GM21528 (cell line): ENCODE measurements at regions not wholly inside any gene's neighbourhood (a gene's known extent, or its start where the extent isn't known, plus 50 kb on each side); places are given as distances from the start of the nearest gene placed in this dataset.

ENCODE experiments used
- ATAC-seq: cut with Tn5 transposase; IDR thresholded peaks from one replicate; pipeline ENCODE4 v1.9.1; 2021; ENCODE audit warnings: mild to moderate bottlenecking, moderate library complexity; ENCODE audit not compliant: unreplicated experiment, low FRiP score

GRCh38 chr2:41782306-41783158 lies 265.3 kb upstream of the PKDCC start:
- peak; percentile 75 for ATAC-seq

GRCh38 chr2:41784496-41784895 lies 263.3 kb upstream of the PKDCC start:
- no peak for ATAC-seq

- ATAC-seq: no peak
These were observed 262.4 kb upstream of the PKDCC start for GRCh38 chr2:41785251-41786022.

- no peak for ATAC-seq
These were observed 256.3 kb upstream of the PKDCC start for GRCh38 chr2:41791523-41791922.

GRCh38 chr2:41803361-41803760 lies 244.5 kb upstream of the PKDCC start:
- ATAC-seq: no peak

GRCh38 chr2:41806286-41806685 lies 241.5 kb upstream of the PKDCC start:
- no peak for ATAC-seq

GRCh38 chr2:41821167-41821566 lies 226.7 kb upstream of the PKDCC start:
- no peak for ATAC-seq

GRCh38 chr2:41826921-41827320 lies 220.9 kb upstream of the PKDCC start:
- no peak for ATAC-seq

- ATAC-seq: no peak
These were observed 220.4 kb upstream of the PKDCC start for GRCh38 chr2:41827354-41827971.

- no peak for ATAC-seq
These were observed 219.7 kb upstream of the PKDCC start for GRCh38 chr2:41828052-41828643.

- ATAC-seq: no peak
These were observed 218.8 kb upstream of the PKDCC start for GRCh38 chr2:41829052-41829451.

GRCh38 chr2:41830600-41830999 lies 217.2 kb upstream of the PKDCC start:
- ATAC-seq: no peak

GRCh38 chr2:41832218-41832617 lies 215.6 kb upstream of the PKDCC start:
- ATAC-seq: no peak

- no peak for ATAC-seq
These were observed 212.4 kb upstream of the PKDCC start for GRCh38 chr2:41835401-41835800.

GRCh38 chr2:41836948-41837347 lies 210.9 kb upstream of the PKDCC start:
- ATAC-seq: no peak

- ATAC-seq: no peak
These were observed 210.2 kb upstream of the PKDCC start for GRCh38 chr2:41837610-41838009.

GRCh38 chr2:41840702-41841551 lies 206.9 kb upstream of the PKDCC start:
- ATAC-seq: peak; percentile 100

- no peak for ATAC-seq
These were observed 200.9 kb upstream of the PKDCC start for GRCh38 chr2:41846962-41847361.

GRCh38 chr2:41847744-41848441 lies 199.9 kb upstream of the PKDCC start:
- ATAC-seq: no peak
